HepG2 (cell line): ENCODE measurements at regions not wholly inside any gene's neighbourhood (a gene's known extent, or its start where the extent isn't known, plus 50 kb on each side); places are given as distances from the start of the nearest gene placed in this dataset.

Source experiments
- JARID2 ChIP-seq: sonication (generic); formaldehyde crosslinking; IDR thresholded peaks from 2 replicates; pipeline ENCODE4 v1.8.1; 2023; ENCODE audit warnings: missing genetic modification reagents, inconsistent platforms; ENCODE audit not compliant: insufficient replicate concordance
- TBP ChIP-seq: sonication (generic); formaldehyde crosslinking; IDR thresholded peaks from 2 replicates; pipeline ENCODE4 v1.5.0; 2020; ENCODE audit warnings: missing genetic modification reagents

GRCh38 chr16:8243981-8244380, 346.3 kb downstream of the TMEM114 start:
- TF ChIP-seq TBP (no peak), JARID2 (no peak)
